Panc1 (cell line): ENCODE measurements at regions not wholly inside any gene's neighbourhood (a gene's known extent, or its start where the extent isn't known, plus 50 kb on each side); places are given as distances from the start of the nearest gene placed in this dataset.

Experiments
- ATAC-seq: fragments of 200-7000 bp; cut with Tn5 transposase; 2 replicates; pipeline ENCODE4 v1.9.1; 2020; ENCODE audit warnings: mild to moderate bottlenecking, moderate library complexity
- BruUV-seq: library from RNA; stranded (reverse); fragments of 400-500 nt; replicated peaks from 2 replicates; lab custom pipeline; 2021; lab: Mats Ljungman, UMichigan
- CTCF ChIA-PET: fragments of 300-600 bp; sonication (Branson Sonifier 250); formaldehyde crosslinking; loops from one replicate; lab custom pipeline; 2022; ENCODE audit warnings: antibody characterized with exemption; lab: Charles Lee
- POLR2A ChIA-PET: fragments of 300-600 bp; sonication (Branson Sonifier 250); formaldehyde crosslinking; loops from one replicate; lab custom pipeline; 2022; ENCODE audit warnings: antibody characterized with exemption; lab: Charles Lee
- DNase-seq: peaks from one replicate; pipeline ENCODE4 v3.0.0-alpha.2; 2010; ENCODE audit warnings: low read depth, low spot score
- H3K27ac ChIP-seq: 2 replicates; pipeline ENCODE4 v1.5.1; 2011; ENCODE audit warnings: mild to moderate bottlenecking, low read length, inconsistent platforms
- H3K27me3 ChIP-seq: fragments of 200-500 bp; sonication (Bioruptor generic); 2 replicates; pipeline ENCODE4 v1.6.0; 2014; ENCODE audit warnings: low read length, inconsistent platforms; ENCODE audit not compliant: control insufficient read depth, insufficient read depth
- H3K36me3 ChIP-seq: fragments of 200-500 bp; sonication (Bioruptor generic); 2 replicates; pipeline ENCODE4 v1.5.1; 2014; ENCODE audit warnings: inconsistent platforms, mild to moderate bottlenecking, low read length, moderate library complexity; ENCODE audit not compliant: control insufficient read depth, insufficient read depth
- H3K4me1 ChIP-seq: 2 replicates; pipeline ENCODE4 v1.5.1; 2011; ENCODE audit warnings: inconsistent platforms, mild to moderate bottlenecking, low read length, moderate library complexity; ENCODE audit not compliant: control insufficient read depth, insufficient read depth
- H3K4me3 ChIP-seq, 2 experiments: 2 replicates each; pipeline ENCODE4 v1.5.1; 2011 to 2012; ENCODE audit warnings: low read depth in 2 of 2, low read length in 2 of 2, mild to moderate bottlenecking in 2 of 2, inconsistent platforms in 1 of 2, moderate library complexity in 1 of 2
- H3K9me3 ChIP-seq: fragments of 200-500 bp; sonication (Bioruptor generic); 2 replicates; pipeline ENCODE4 v1.5.1; 2014; ENCODE audit warnings: low read depth, mild to moderate bottlenecking, inconsistent platforms, low read length, moderate library complexity; ENCODE audit not compliant: control insufficient read depth, insufficient read depth
- CTCF ChIP-seq: fragments of 450-650 bp; IDR thresholded peaks from 2 replicates; pipeline ENCODE4 v1.5.1; 2017; ENCODE audit warnings: mild to moderate bottlenecking
- POLR2AphosphoS5 ChIP-seq: IDR thresholded peaks from 2 replicates; pipeline ENCODE4 v1.6.1; 2012; ENCODE audit warnings: mild to moderate bottlenecking, low read depth, low read length, moderate library complexity
- SIN3A ChIP-seq: IDR thresholded peaks from 2 replicates; pipeline ENCODE4 v1.6.1; 2012; ENCODE audit warnings: low read depth, mild to moderate bottlenecking, low read length, moderate library complexity, borderline replicate concordance; ENCODE audit not compliant: insufficient read depth
- TCF7L2 ChIP-seq: IDR thresholded peaks from 2 replicates; pipeline ENCODE4 v1.6.1; 2011; ENCODE audit warnings: mild to moderate bottlenecking, low read depth, low read length, inconsistent platforms
- in situ Hi-C: cut with HindIII; loops from 2 replicates; pipeline ENCODE4 v1.10.0; 2016; ENCODE audit warnings: low sequenced_read_pairs, low pct_unique_long_range_greater_than_20kb
- intact Hi-C: fragments of 100-400 bp; cut with micrococcal nuclease; formaldehyde crosslinking; loops from one replicate; pipeline ENCODE4 v1.10.0; 2022; ENCODE audit not compliant: unreplicated experiment
- TF ChIP-seq, protein P1 (sequence below), 2 experiments: IDR thresholded peaks; 2 replicates each; pipeline ENCODE4 v1.6.1; 2011 to 2012; ENCODE audit warnings: low read depth in 2 of 2, control low read depth in 1 of 2, low read length in 1 of 2, mild to moderate bottlenecking in 1 of 2, moderate library complexity in 1 of 2; ENCODE audit not compliant: insufficient read depth in 1 of 2

DNA sequence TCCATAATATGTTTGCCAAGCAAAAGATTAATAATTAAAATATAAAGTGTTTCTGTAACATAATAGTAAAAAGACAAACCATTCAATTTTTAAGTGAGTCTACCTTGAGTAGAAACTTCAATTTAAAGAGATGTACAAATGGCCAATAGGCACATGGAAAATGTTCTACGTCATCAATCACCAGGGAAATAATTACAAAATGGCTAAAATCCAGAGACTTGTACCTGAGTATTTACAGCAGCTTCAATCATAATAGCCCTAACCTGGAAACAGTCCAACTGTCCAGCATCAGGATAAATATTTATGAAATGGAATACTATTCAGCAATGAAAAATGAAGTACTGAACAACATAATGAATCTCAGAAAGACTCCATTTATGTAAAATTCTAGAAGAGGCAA, 95.5 kb upstream of the FAR2 start:
- Histone ChIP-seq H3K9me3 (no peaks in the 10 kb centered on the region), H3K4me1 (no peaks in the 10 kb centered on the region), H3K27ac (no peak overlapping the region), H3K36me3 (no peaks in the 10 kb centered on the region), H3K4me3 (no peak overlapping the region), H3K27me3 (no peaks in the 10 kb centered on the region)
- ChIA-PET POLR2A (no interaction called here), CTCF (no interaction called here)
- intact Hi-C loops = no loop called here
- DNase-seq = no peak
- no peak for ATAC-seq
- no TSS peak for BruUV-seq
- TF ChIP-seq, protein P1, sequence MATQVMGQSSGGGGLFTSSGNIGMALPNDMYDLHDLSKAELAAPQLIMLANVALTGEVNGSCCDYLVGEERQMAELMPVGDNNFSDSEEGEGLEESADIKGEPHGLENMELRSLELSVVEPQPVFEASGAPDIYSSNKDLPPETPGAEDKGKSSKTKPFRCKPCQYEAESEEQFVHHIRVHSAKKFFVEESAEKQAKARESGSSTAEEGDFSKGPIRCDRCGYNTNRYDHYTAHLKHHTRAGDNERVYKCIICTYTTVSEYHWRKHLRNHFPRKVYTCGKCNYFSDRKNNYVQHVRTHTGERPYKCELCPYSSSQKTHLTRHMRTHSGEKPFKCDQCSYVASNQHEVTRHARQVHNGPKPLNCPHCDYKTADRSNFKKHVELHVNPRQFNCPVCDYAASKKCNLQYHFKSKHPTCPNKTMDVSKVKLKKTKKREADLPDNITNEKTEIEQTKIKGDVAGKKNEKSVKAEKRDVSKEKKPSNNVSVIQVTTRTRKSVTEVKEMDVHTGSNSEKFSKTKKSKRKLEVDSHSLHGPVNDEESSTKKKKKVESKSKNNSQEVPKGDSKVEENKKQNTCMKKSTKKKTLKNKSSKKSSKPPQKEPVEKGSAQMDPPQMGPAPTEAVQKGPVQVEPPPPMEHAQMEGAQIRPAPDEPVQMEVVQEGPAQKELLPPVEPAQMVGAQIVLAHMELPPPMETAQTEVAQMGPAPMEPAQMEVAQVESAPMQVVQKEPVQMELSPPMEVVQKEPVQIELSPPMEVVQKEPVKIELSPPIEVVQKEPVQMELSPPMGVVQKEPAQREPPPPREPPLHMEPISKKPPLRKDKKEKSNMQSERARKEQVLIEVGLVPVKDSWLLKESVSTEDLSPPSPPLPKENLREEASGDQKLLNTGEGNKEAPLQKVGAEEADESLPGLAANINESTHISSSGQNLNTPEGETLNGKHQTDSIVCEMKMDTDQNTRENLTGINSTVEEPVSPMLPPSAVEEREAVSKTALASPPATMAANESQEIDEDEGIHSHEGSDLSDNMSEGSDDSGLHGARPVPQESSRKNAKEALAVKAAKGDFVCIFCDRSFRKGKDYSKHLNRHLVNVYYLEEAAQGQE (IDR thresholded peaks at IDR 0.05; ENCODE audit: insufficient read depth in 1 of 2, low read depth in 2 of 2, low read length in 1 of 2) = no peak
- TF ChIP-seq POLR2AphosphoS5 = no peak
- TF ChIP-seq SIN3A = no peak
- no peak for TF ChIP-seq CTCF
- TF ChIP-seq TCF7L2 = no peak
- in situ Hi-C loops = no loop called here

DNA sequence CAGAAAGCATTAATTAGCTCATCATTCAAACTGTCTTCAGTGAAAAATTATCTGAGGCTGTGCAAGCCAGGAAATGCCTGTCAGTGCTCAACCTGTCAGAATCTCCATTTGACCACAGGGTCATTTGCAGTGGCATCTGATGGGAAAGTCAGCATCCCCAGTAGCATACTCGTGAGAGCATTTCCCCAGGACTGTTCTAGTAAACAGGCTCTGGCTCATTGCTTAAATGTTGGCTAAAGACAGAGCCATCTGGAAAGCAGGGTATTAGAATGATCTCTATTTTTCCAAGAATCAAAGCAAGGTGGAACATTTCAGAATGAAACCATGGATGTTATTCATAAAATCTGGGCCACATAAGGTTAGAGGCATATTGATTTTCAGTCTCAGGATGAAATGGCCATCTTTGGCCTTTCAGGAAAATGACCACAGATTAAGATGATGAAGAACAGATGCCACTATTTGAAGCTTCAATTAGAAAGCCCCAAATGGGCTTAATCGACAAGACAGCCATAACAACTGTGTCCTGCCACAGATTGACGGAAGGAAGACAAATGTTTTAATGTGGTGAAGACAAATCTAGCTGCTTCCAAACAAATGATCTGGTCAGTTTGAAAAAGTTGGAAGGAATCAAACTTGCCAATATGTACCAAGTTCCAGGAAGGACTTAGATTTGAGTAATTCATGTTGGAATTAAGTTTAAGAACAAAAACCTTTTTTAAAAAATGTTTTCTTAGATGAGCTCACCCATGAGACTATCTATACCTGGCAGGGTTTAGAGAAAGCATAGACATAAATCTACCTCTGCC, 94.0 kb upstream of the FAR2 start:
- ChIA-PET POLR2A (no interaction called here), CTCF (no interaction called here)
- intact Hi-C loops = no loop called here
- H3K4me3 ChIP-seq = no peak overlapping the region
- no peaks in the 10 kb centered on the region for H3K9me3 ChIP-seq
- H3K4me1 ChIP-seq = no peaks in the 10 kb centered on the region
- no peak for ATAC-seq
- H3K27ac ChIP-seq = no peak overlapping the region
- no peaks in the 10 kb centered on the region for H3K27me3 ChIP-seq
- no TSS peak for BruUV-seq
- TF ChIP-seq SIN3A = no peak
- no peak for TF ChIP-seq POLR2AphosphoS5
- H3K36me3 ChIP-seq = no peaks in the 10 kb centered on the region
- no peak for DNase-seq
- in situ Hi-C loops = no loop called here

DNA sequence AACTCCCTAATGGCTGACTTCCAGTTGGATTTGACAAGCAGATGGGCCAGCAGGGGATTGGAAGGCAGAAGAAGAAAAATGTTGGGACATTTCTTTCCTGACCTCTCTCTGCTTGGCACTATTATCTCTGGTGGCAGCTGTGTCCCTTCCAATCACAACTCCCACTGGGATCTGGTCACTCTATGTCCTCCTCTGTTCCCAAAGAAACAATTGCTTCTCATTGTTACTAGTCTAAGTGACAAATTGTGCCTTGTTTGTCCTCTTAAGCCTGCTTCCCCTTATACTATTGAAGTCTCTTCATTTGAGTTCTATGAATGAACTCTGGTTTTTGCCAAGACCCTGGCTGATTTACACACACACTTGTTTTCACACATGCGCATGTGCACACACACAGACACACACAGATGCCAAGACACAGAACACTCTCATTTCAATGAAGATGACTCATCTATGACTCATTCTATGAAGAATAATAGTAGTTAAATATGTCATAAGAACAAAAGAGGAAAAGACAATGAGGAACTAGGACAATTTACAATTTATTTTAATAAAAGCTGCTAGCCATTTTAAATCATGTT, 83.0 kb upstream of the FAR2 start:
- ChIA-PET POLR2A (no interaction called here), CTCF (no interaction called here)
- Histone ChIP-seq H3K27ac (no peak overlapping the region), H3K27me3 (no peaks in the 10 kb centered on the region), H3K4me3 (no peak overlapping the region), H3K36me3 (no peaks in the 10 kb centered on the region), H3K9me3 (no peaks in the 10 kb centered on the region), H3K4me1 (no peaks in the 10 kb centered on the region)
- BruUV-seq = no TSS peak
- no peak for ATAC-seq
- intact Hi-C loops (no loop called here), in situ Hi-C loops (no loop called here)
- no peak for DNase-seq
- TF ChIP-seq SIN3A (no peak), POLR2AphosphoS5 (no peak), TCF7L2 (no peak), CTCF (no peak)
- TF ChIP-seq, protein P1 (IDR thresholded peaks at IDR 0.05; ENCODE audit: insufficient read depth in 1 of 2, low read depth in 2 of 2, low read length in 1 of 2) = no peak
